ENCODE measurements at regions not wholly inside any gene's neighbourhood (a gene's known extent, or its start where the extent isn't known, plus 50 kb on each side); places are given as distances from the start of the nearest gene placed in this dataset.
"Not testable (repeated sequence)": the region's sequence is repeated elsewhere in the genome, so short reads cannot be mapped to it uniquely, and the experiment has no call there.

- Mint-ChIP-seq H3K27ac (no peak overlapping the region), H3K4me1 (ENCODE audit: low read depth) (no peaks in the 10 kb centered on the region), H3K27me3 (ENCODE audit: low read depth) (no peaks in the 10 kb centered on the region), H3K4me3 (no peak overlapping the region), H3K36me3 (ENCODE audit: low read depth) (no peaks in the 10 kb centered on the region), H3K9me3 (ENCODE audit: insufficient read depth) (no peaks in the 10 kb centered on the region)
- CTCF ChIA-PET, result no interaction called here
- DNase-seq, result no peak
- POLR2A ChIA-PET, result no interaction called here
- no peak for ATAC-seq
These were observed 298.5 kb downstream of the NEBL start for GRCh38 chr10:20598590-20598989.

- no peaks in the 10 kb centered on the region for H3K27me3 Mint-ChIP-seq (ENCODE audit: low read depth)
- H3K36me3 Mint-ChIP-seq (ENCODE audit: low read depth), result no peaks in the 10 kb centered on the region
- POLR2A ChIA-PET, result no interaction called here
- DNase-seq (no peak), ATAC-seq (no peak)
- H3K4me1 Mint-ChIP-seq (ENCODE audit: low read depth), result no peaks in the 10 kb centered on the region
- H3K27ac Mint-ChIP-seq, result no peak overlapping the region
- no peaks in the 10 kb centered on the region for H3K9me3 Mint-ChIP-seq (ENCODE audit: insufficient read depth)
- CTCF ChIA-PET, result no interaction called here
- no peak overlapping the region for H3K4me3 Mint-ChIP-seq
These were observed 300.2 kb downstream of the NEBL start for GRCh38 chr10:20596911-20597310.

GRCh38 chr10:20596065-20596755 lies 300.9 kb downstream of the NEBL start:
- Mint-ChIP-seq H3K36me3 (ENCODE audit: low read depth) (no peaks in the 10 kb centered on the region), H3K27me3 (ENCODE audit: low read depth) (no peaks in the 10 kb centered on the region), H3K27ac (no peak overlapping the region), H3K4me1 (ENCODE audit: low read depth) (no peaks in the 10 kb centered on the region), H3K4me3 (no peak overlapping the region), H3K9me3 (ENCODE audit: insufficient read depth) (no peaks in the 10 kb centered on the region)
- ChIA-PET CTCF (no interaction called here), POLR2A (no interaction called here)
- no peak for DNase-seq
- ATAC-seq, result no peak

GRCh38 chr10:20593649-20594048 lies 303.5 kb downstream of the NEBL start:
- H3K27ac Mint-ChIP-seq, result no peak overlapping the region
- H3K27me3 Mint-ChIP-seq (ENCODE audit: low read depth), result no peaks in the 10 kb centered on the region
- no peak overlapping the region for H3K4me3 Mint-ChIP-seq
- ATAC-seq, result no peak
- ChIA-PET CTCF (no interaction called here), POLR2A (no interaction called here)
- H3K9me3 Mint-ChIP-seq (ENCODE audit: insufficient read depth), result no peaks in the 10 kb centered on the region
- H3K4me1 Mint-ChIP-seq (ENCODE audit: low read depth), result no peaks in the 10 kb centered on the region
- no peak for DNase-seq
- no peaks in the 10 kb centered on the region for H3K36me3 Mint-ChIP-seq (ENCODE audit: low read depth)

GRCh38 chr10:20582041-20582440 lies 315.1 kb downstream of the NEBL start:
- ATAC-seq (no peak), DNase-seq (no peak)
- no peaks in the 10 kb centered on the region for H3K4me1 Mint-ChIP-seq (ENCODE audit: low read depth)
- ChIA-PET CTCF (no interaction called here), POLR2A (no interaction called here)
- no peaks in the 10 kb centered on the region for H3K36me3 Mint-ChIP-seq (ENCODE audit: low read depth)
- H3K9me3 Mint-ChIP-seq (ENCODE audit: insufficient read depth), result peaks cover 5% of the 10 kb centered on the region
- no peaks in the 10 kb centered on the region for H3K27me3 Mint-ChIP-seq (ENCODE audit: low read depth)
- no peak overlapping the region for H3K4me3 Mint-ChIP-seq
- H3K27ac Mint-ChIP-seq, result no peak overlapping the region

GRCh38 chr10:20573924-20574323 lies 323.2 kb downstream of the NEBL start:
- no peak for ATAC-seq
- no peak for DNase-seq
- Mint-ChIP-seq H3K27ac (no peak overlapping the region), H3K36me3 (ENCODE audit: low read depth) (no peaks in the 10 kb centered on the region), H3K4me1 (ENCODE audit: low read depth) (no peaks in the 10 kb centered on the region), H3K9me3 (ENCODE audit: insufficient read depth) (peaks cover 3% of the 10 kb centered on the region), H3K27me3 (ENCODE audit: low read depth) (no peaks in the 10 kb centered on the region), H3K4me3 (no peak overlapping the region)
- POLR2A ChIA-PET, result no interaction called here
- CTCF ChIA-PET, result no interaction called here

- CTCF ChIA-PET; H3K4me1 Mint-ChIP-seq (ENCODE audit: low read depth); H3K4me3 Mint-ChIP-seq; DNase-seq; H3K9me3 Mint-ChIP-seq (ENCODE audit: insufficient read depth); H3K27me3 Mint-ChIP-seq (ENCODE audit: low read depth); H3K27ac Mint-ChIP-seq; ATAC-seq; POLR2A ChIA-PET; H3K36me3 Mint-ChIP-seq (ENCODE audit: low read depth): not testable (repeated sequence)
These were observed 341.1 kb downstream of the NEBL start for GRCh38 chr10:20555990-20556389.

GRCh38 chr10:20552382-20552781 lies 344.7 kb downstream of the NEBL start:
- no peak for ATAC-seq
- POLR2A ChIA-PET, result no interaction called here
- DNase-seq, result no peak
- Mint-ChIP-seq H3K9me3 (ENCODE audit: insufficient read depth) (peaks cover 7% of the 10 kb centered on the region), H3K36me3 (ENCODE audit: low read depth) (no peaks in the 10 kb centered on the region), H3K4me1 (ENCODE audit: low read depth) (no peaks in the 10 kb centered on the region), H3K4me3 (no peak overlapping the region), H3K27me3 (ENCODE audit: low read depth) (no peaks in the 10 kb centered on the region), H3K27ac (no peak overlapping the region)
- CTCF ChIA-PET, result no interaction called here

- Mint-ChIP-seq H3K4me3 (no peak overlapping the region), H3K27ac (no peak overlapping the region), H3K27me3 (ENCODE audit: low read depth) (no peaks in the 10 kb centered on the region), H3K36me3 (ENCODE audit: low read depth) (no peaks in the 10 kb centered on the region), H3K9me3 (ENCODE audit: insufficient read depth) (peaks cover 4% of the 10 kb centered on the region), H3K4me1 (ENCODE audit: low read depth) (no peaks in the 10 kb centered on the region)
- CTCF ChIA-PET, result no interaction called here
- POLR2A ChIA-PET, result no interaction called here
- no peak for ATAC-seq
- DNase-seq, result no peak
These were observed 345.4 kb downstream of the NEBL start for GRCh38 chr10:20551761-20552160.

- Mint-ChIP-seq H3K27me3 (ENCODE audit: low read depth) (no peaks in the 10 kb centered on the region), H3K9me3 (ENCODE audit: insufficient read depth) (peaks cover 9% of the 10 kb centered on the region), H3K27ac (no peak overlapping the region), H3K4me1 (ENCODE audit: low read depth) (no peaks in the 10 kb centered on the region), H3K4me3 (no peak overlapping the region), H3K36me3 (ENCODE audit: low read depth) (no peaks in the 10 kb centered on the region)
- POLR2A ChIA-PET, result no interaction called here
- no peak for DNase-seq
- no peak for ATAC-seq
- CTCF ChIA-PET, result no interaction called here
These were observed 360.9 kb downstream of the NEBL start for GRCh38 chr10:20535897-20536881.

- H3K9me3 Mint-ChIP-seq (ENCODE audit: insufficient read depth); POLR2A ChIA-PET; CTCF ChIA-PET; ATAC-seq; H3K27ac Mint-ChIP-seq; H3K27me3 Mint-ChIP-seq (ENCODE audit: low read depth); H3K4me3 Mint-ChIP-seq; H3K4me1 Mint-ChIP-seq (ENCODE audit: low read depth); DNase-seq; H3K36me3 Mint-ChIP-seq (ENCODE audit: low read depth): not testable (repeated sequence)
These were observed 365.7 kb downstream of the NEBL start for GRCh38 chr10:20531241-20531883.

- no peak for DNase-seq
- H3K4me1 Mint-ChIP-seq (ENCODE audit: low read depth), result no peaks in the 10 kb centered on the region
- no peak overlapping the region for H3K4me3 Mint-ChIP-seq
- H3K27me3 Mint-ChIP-seq (ENCODE audit: low read depth), result no peaks in the 10 kb centered on the region
- CTCF ChIA-PET, result no interaction called here
- H3K27ac Mint-ChIP-seq, result no peak overlapping the region
- no peaks in the 10 kb centered on the region for H3K36me3 Mint-ChIP-seq (ENCODE audit: low read depth)
- H3K9me3 Mint-ChIP-seq (ENCODE audit: insufficient read depth), result peaks cover 16% of the 10 kb centered on the region
- POLR2A ChIA-PET, result no interaction called here
- ATAC-seq, result no peak
These were observed 375.9 kb downstream of the NEBL start for GRCh38 chr10:20521186-20521585.

All from activated CD8-positive, alpha-beta T cell treated with anti-CD3 and anti-CD28 coated beads, Interleukin-2, amount 10 ng/mL, durations not matched to agents 7 days and 5 days (primary cell).